ENCODE measurements at regions not wholly inside any gene's neighbourhood (a gene's known extent, or its start where the extent isn't known, plus 50 kb on each side); places are given as distances from the start of the nearest gene placed in this dataset.

DNA sequence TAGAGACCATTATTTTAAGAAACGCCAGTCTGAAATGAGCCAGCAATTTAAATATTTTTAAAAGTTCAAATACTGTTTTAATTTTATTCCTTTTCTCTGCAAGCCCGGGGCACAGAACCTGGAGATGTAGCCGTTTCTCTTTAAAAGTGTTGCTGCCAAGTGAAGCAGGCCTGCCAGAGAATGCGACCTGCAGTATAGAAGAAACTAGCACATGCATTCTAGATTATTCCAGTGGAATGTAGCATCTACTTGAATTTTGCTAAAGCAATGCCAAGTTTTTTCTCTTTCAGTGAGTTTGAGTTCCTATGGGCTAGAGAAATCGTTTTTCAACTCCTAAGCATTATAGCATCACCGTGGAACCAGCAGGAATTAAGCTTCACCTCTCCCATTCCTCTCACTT is 101.3 kb downstream of the QRSL1 start:
- CTCF ChIA-PET = no interaction called here
- Histone ChIP-seq H2AFZ (ENCODE audit: low read depth, low read length, poor library complexity, severe bottlenecking) (no peak overlapping the region), H4K20me1 (ENCODE audit: insufficient read depth) (no peaks in the 10 kb centered on the region), H3K27ac (ENCODE audit: low read depth, low read length) (no peak overlapping the region), H3K27me3 (ENCODE audit: insufficient read depth, low read length) (no peaks in the 10 kb centered on the region), H3K9me3 (ENCODE audit: control insufficient read depth in 1 of 2, insufficient read depth in 1 of 2, low read depth in 1 of 2, low read length in 2 of 2) (no peaks in the 10 kb centered on the region), H3K4me3 (replicated peaks in 1 of 2; ENCODE audit: low read depth in 1 of 2, low read length in 2 of 2) (no peak overlapping the region), H3K9ac (ENCODE audit: low read length) (no peak overlapping the region), H3K36me3 (ENCODE audit: control insufficient read depth in 1 of 2, insufficient read depth in 2 of 2, low read length in 2 of 2) (no peaks in the 10 kb centered on the region), H3K79me2 (ENCODE audit: insufficient read depth, low read length) (no peaks in the 10 kb centered on the region), H3K4me2 (ENCODE audit: low read length) (no peak overlapping the region), H3K4me1 (ENCODE audit: control insufficient read depth in 1 of 2, insufficient read depth in 2 of 2, low read length in 2 of 2) (no peaks in the 10 kb centered on the region), H3K9me2 (ENCODE audit: insufficient read depth) (no peaks in the 10 kb centered on the region)
- intact Hi-C loops (cut with micrococcal nuclease) = no loop called here
- BruUV-seq (replicated peaks) = no TSS peak
- DNase-seq (ENCODE audit: low read depth, low spot score) = no peak
- ATAC-seq = no peak
- POLR2A ChIA-PET = no interaction called here
- RAD21 ChIA-PET (ENCODE audit: low non-redundant PET in 1 of 2, low total read pairs in 2 of 2, uncharacterized antibody in 2 of 2, unreplicated experiment in 2 of 2) = no interaction called here
- TF ChIP-seq EZH2 (IDR thresholded peaks at IDR 0.05) = no peak
- TF ChIP-seq, protein P1, sequence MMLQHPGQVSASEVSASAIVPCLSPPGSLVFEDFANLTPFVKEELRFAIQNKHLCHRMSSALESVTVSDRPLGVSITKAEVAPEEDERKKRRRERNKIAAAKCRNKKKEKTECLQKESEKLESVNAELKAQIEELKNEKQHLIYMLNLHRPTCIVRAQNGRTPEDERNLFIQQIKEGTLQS (IDR thresholded peaks at IDR 0.05) = no peak
- no peak for TF ChIP-seq POLR2A (IDR thresholded peaks at IDR 0.05; ENCODE audit: borderline replicate concordance, extremely low read depth, insufficient read depth, insufficient read length)
- no peak for TF ChIP-seq JUND (IDR thresholded peaks at IDR 0.05)
- TF ChIP-seq ZFX (IDR thresholded peaks at IDR 0.05) = no peak
- no peak for TF ChIP-seq SRF (IDR thresholded peaks at IDR 0.05; ENCODE audit: low read depth)
- no peak for TF ChIP-seq EGR1 (IDR thresholded peaks at IDR 0.05; ENCODE audit: low read depth)

DNA sequence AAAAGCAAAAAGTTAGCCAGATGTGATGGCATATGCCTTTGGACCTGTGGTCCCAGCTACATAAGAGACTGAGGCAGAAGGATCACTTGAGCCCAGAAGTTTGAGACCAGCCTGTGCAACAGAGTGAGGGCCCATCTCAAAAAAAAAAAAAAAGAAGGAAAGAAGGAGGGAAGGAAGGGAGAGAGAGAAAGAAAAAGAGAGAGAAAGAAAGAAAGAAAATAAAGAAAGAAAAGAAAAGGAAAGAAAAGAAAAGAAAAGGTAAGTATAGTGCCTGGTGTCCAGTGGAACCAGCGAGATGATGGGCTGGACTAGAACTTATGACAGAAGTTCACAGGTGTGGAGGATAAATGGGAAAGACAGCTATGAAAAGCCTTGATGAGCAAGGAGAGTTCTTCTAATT is 100.9 kb downstream of the QRSL1 start:
- no peaks in the 10 kb centered on the region for H3K9me2 ChIP-seq (ENCODE audit: insufficient read depth)
- no peak for ATAC-seq
- H3K4me3 ChIP-seq (replicated peaks in 1 of 2; ENCODE audit: low read depth in 1 of 2, low read length in 2 of 2) = no peak overlapping the region
- H3K4me1 ChIP-seq (ENCODE audit: control insufficient read depth in 1 of 2, insufficient read depth in 2 of 2, low read length in 2 of 2) = no peaks in the 10 kb centered on the region
- no peak for TF ChIP-seq RAD21 (IDR thresholded peaks at IDR 0.05; ENCODE audit: low read depth)
- no peak for TF ChIP-seq ZNF274 (IDR thresholded peaks at IDR 0.05; ENCODE audit: low read depth, low read length)
- TF ChIP-seq, protein P1 (IDR thresholded peaks at IDR 0.05) = no peak
- TF ChIP-seq SRF (IDR thresholded peaks at IDR 0.05; ENCODE audit: low read depth) = no peak
- H2AFZ ChIP-seq (ENCODE audit: low read depth, low read length, poor library complexity, severe bottlenecking) = no peak overlapping the region
- ChIA-PET CTCF (no interaction called here), RAD21 (ENCODE audit: low non-redundant PET in 1 of 2, low total read pairs in 2 of 2, uncharacterized antibody in 2 of 2, unreplicated experiment in 2 of 2) (interaction anchor here in 1 of 2 experiments (0.7 kb wide), 1 partner anchor 392 kb away, joined by 3 read pairs; no protein-coding TSS in a partner anchor), POLR2A (no interaction called here)
- no peak overlapping the region for H3K9ac ChIP-seq (ENCODE audit: low read length)
- no peaks in the 10 kb centered on the region for H3K79me2 ChIP-seq (ENCODE audit: insufficient read depth, low read length)
- no TSS peak for BruUV-seq (replicated peaks)
- H3K36me3 ChIP-seq (ENCODE audit: control insufficient read depth in 1 of 2, insufficient read depth in 2 of 2, low read length in 2 of 2) = no peaks in the 10 kb centered on the region
- H3K9me3 ChIP-seq (ENCODE audit: control insufficient read depth in 1 of 2, insufficient read depth in 1 of 2, low read depth in 1 of 2, low read length in 2 of 2) = no peaks in the 10 kb centered on the region
- H4K20me1 ChIP-seq (ENCODE audit: insufficient read depth) = no peaks in the 10 kb centered on the region
- intact Hi-C loops (cut with micrococcal nuclease) = no loop called here
- no peak overlapping the region for H3K4me2 ChIP-seq (ENCODE audit: low read length)
- H3K27ac ChIP-seq (ENCODE audit: low read depth, low read length) = no peak overlapping the region
- no peaks in the 10 kb centered on the region for H3K27me3 ChIP-seq (ENCODE audit: insufficient read depth, low read length)
- no peak for DNase-seq (ENCODE audit: low read depth, low spot score)
